ENCODE measurements at regions not wholly inside any gene's neighbourhood (a gene's known extent, or its start where the extent isn't known, plus 50 kb on each side); places are given as distances from the start of the nearest gene placed in this dataset.

- TF ChIP-seq CTCF (IDR thresholded peaks at IDR 0.05): no peak
- TF ChIP-seq POLR2A (IDR thresholded peaks at IDR 0.05): no peak
These were observed 193.3 kb downstream of the PSAT1 start for GRCh38 chr9:78490231-78490630.

All from stomach (tissue), 4 donors.